ENCODE measurements at regions not wholly inside any gene's neighbourhood (a gene's known extent, or its start where the extent isn't known, plus 50 kb on each side); places are given as distances from the start of the nearest gene placed in this dataset.

DNA sequence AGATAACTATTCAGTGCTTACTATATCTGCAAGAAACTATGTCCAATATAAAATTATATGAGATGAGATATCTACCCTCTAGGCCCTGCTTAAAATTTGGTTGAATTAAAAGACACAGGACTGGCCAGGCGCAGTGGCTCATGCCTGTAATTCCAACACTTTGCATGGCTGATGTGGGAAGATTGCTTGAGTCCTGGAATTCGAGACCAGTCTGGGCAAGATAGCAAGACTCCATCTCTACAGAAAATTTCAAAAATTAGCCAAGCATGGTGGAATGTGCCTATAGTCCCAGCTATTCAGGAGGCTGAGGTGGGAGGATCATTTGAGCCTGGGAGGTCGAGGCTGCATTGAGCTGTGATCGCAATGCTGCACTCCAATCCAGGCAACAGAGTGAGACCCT, 303.7 kb upstream of the UBE2E2 start:
- H2AFZ ChIP-seq (ENCODE audit: low read depth, low read length, severe bottlenecking), result no peak overlapping the region
- H3K36me3 ChIP-seq (ENCODE audit: low read length), result no peaks in the 10 kb centered on the region
- H3K4me3 ChIP-seq (ENCODE audit: insufficient read depth, low read length, poor library complexity, severe bottlenecking), result no peak overlapping the region
- no peak overlapping the region for H3K4me2 ChIP-seq (ENCODE audit: low read depth, low read length, poor library complexity, severe bottlenecking)
- peaks cover 9% of the 10 kb centered on the region; the same call in 1 of the 2 replicates for H3K9me3 ChIP-seq (ENCODE audit: insufficient read depth, low read length)
- no peaks in the 10 kb centered on the region for H3F3A ChIP-seq (ENCODE audit: insufficient read depth)
- H3K27me3 ChIP-seq (ENCODE audit: low read length), result no peaks in the 10 kb centered on the region
- H3K9me2 ChIP-seq (replicated peaks; ENCODE audit: insufficient read depth, low read length), result no peaks in the 10 kb centered on the region; the same call in 1 of the 2 replicates
- H4K20me1 ChIP-seq (ENCODE audit: low read depth, low read length), result no peaks in the 10 kb centered on the region
- H3K79me2 ChIP-seq (ENCODE audit: insufficient read depth, low read length), result no peaks in the 10 kb centered on the region
- H3K9ac ChIP-seq (ENCODE audit: low read length), result no peak overlapping the region
- H3K27ac ChIP-seq (ENCODE audit: low read depth, low read length), result no peak overlapping the region
- TF ChIP-seq, protein P1, sequence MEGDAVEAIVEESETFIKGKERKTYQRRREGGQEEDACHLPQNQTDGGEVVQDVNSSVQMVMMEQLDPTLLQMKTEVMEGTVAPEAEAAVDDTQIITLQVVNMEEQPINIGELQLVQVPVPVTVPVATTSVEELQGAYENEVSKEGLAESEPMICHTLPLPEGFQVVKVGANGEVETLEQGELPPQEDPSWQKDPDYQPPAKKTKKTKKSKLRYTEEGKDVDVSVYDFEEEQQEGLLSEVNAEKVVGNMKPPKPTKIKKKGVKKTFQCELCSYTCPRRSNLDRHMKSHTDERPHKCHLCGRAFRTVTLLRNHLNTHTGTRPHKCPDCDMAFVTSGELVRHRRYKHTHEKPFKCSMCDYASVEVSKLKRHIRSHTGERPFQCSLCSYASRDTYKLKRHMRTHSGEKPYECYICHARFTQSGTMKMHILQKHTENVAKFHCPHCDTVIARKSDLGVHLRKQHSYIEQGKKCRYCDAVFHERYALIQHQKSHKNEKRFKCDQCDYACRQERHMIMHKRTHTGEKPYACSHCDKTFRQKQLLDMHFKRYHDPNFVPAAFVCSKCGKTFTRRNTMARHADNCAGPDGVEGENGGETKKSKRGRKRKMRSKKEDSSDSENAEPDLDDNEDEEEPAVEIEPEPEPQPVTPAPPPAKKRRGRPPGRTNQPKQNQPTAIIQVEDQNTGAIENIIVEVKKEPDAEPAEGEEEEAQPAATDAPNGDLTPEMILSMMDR (IDR thresholded peaks at IDR 0.05; ENCODE audit: insufficient read depth, low read length, poor library complexity, severe bottlenecking), result no peak
- no peak for TF ChIP-seq EZH2phosphoT487 (conservative IDR thresholded peaks at IDR 0.05; ENCODE audit: low read length)

DNA sequence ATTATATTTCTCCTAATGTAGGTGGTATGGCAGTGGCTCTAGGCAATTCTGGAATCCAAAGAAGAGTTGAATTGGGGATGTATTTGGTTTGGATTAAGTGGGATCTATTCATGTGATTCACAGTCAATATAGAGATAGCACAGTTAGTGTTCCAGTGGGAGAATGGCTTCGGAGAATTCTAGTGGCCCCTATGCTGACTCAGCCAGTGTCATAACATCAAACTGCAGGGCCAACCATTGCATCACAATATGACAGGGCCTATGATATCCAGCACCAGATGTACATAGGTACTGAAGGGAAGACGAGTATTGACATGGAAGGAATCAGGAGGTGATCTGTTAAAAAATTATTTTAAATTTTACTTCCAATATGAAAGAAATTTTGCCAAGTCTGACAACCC, 302.8 kb upstream of the UBE2E2 start:
- no peak overlapping the region for H3K27ac ChIP-seq (ENCODE audit: low read depth, low read length)
- TF ChIP-seq EZH2phosphoT487 (conservative IDR thresholded peaks at IDR 0.05; ENCODE audit: low read length), result no peak
- TF ChIP-seq, protein P1 (IDR thresholded peaks at IDR 0.05; ENCODE audit: insufficient read depth, low read length, poor library complexity, severe bottlenecking), result no peak
- H3K36me3 ChIP-seq (ENCODE audit: low read length), result no peaks in the 10 kb centered on the region

DNA sequence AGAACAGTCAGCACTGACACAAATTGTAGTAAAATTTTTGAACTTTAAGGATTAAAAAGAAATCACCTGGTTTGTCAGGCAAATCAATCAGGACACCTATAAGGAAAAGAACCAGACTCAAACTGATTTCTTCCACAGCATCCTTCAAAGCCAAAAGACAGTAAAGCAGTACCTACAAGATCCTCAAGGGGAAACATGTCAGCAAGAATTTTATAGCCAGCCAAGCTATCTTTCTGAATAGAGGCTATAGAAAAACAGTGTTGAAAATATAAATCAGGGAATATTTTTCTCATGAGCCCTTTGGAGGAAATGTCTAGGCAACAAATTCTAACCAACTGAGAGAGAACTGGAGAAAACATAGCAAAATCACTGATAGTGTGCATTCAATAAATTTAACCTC, 301.4 kb upstream of the UBE2E2 start:
- no peak overlapping the region for H3K4me3 ChIP-seq (ENCODE audit: insufficient read depth, low read length, poor library complexity, severe bottlenecking)
- no peak for TF ChIP-seq EZH2phosphoT487 (conservative IDR thresholded peaks at IDR 0.05; ENCODE audit: low read length)
- TF ChIP-seq, protein P1 (IDR thresholded peaks at IDR 0.05; ENCODE audit: insufficient read depth, low read length, poor library complexity, severe bottlenecking), result no peak
- no peaks in the 10 kb centered on the region for H3F3A ChIP-seq (ENCODE audit: insufficient read depth)
- H3K27ac ChIP-seq (ENCODE audit: low read depth, low read length), result no peak overlapping the region
- peaks cover 9% of the 10 kb centered on the region; the same call in 1 of the 2 replicates for H3K9me3 ChIP-seq (ENCODE audit: insufficient read depth, low read length)
- no peaks in the 10 kb centered on the region for H3K36me3 ChIP-seq (ENCODE audit: low read length)
- H3K79me2 ChIP-seq (ENCODE audit: insufficient read depth, low read length), result no peaks in the 10 kb centered on the region
- H2AFZ ChIP-seq (ENCODE audit: low read depth, low read length, severe bottlenecking), result no peak overlapping the region
- no peaks in the 10 kb centered on the region for H3K27me3 ChIP-seq (ENCODE audit: low read length)
- no peaks in the 10 kb centered on the region for H4K20me1 ChIP-seq (ENCODE audit: low read depth, low read length)
- H3K4me2 ChIP-seq (ENCODE audit: low read depth, low read length, poor library complexity, severe bottlenecking), result no peak overlapping the region
- H3K9ac ChIP-seq (ENCODE audit: low read length), result no peak overlapping the region
- no peaks in the 10 kb centered on the region; the same call in 1 of the 2 replicates for H3K9me2 ChIP-seq (replicated peaks; ENCODE audit: insufficient read depth, low read length)

More for the DNA sequence above, 302.8 kb upstream of the UBE2E2 start:
- Histone ChIP-seq H3K27me3 (ENCODE audit: low read length) (no peaks in the 10 kb centered on the region), H3K9me2 (replicated peaks; ENCODE audit: insufficient read depth, low read length) (no peaks in the 10 kb centered on the region; the same call in 1 of the 2 replicates), H4K20me1 (ENCODE audit: low read depth, low read length) (no peaks in the 10 kb centered on the region), H2AFZ (ENCODE audit: low read depth, low read length, severe bottlenecking) (no peak overlapping the region), H3K9me3 (ENCODE audit: insufficient read depth, low read length) (peaks cover 9% of the 10 kb centered on the region; the same call in 1 of the 2 replicates), H3K4me2 (ENCODE audit: low read depth, low read length, poor library complexity, severe bottlenecking) (no peak overlapping the region), H3F3A (ENCODE audit: insufficient read depth) (no peaks in the 10 kb centered on the region), H3K4me3 (ENCODE audit: insufficient read depth, low read length, poor library complexity, severe bottlenecking) (no peak overlapping the region), H3K79me2 (ENCODE audit: insufficient read depth, low read length) (no peaks in the 10 kb centered on the region), H3K9ac (ENCODE audit: low read length) (no peak overlapping the region)
